Tibial artery (tissue), 4 donors: ENCODE measurements at regions not wholly inside any gene's neighbourhood (a gene's known extent, or its start where the extent isn't known, plus 50 kb on each side); places are given as distances from the start of the nearest gene placed in this dataset.

ENCODE experiments used
- DNase-seq, 2 donors: peaks; one replicate each; pipeline ENCODE4 v3.0.0-alpha.2; 2019
- H3K27ac ChIP-seq, 2 donors: fragments of 200-600 bp; sonication (generic) in 1 of 2; 1 replicate in 1 of 2; 2 replicates in 1 of 2; pipeline ENCODE4 v1.5.1; 2018 to 2019; ENCODE audit warnings: mild to moderate bottlenecking in 1 of 2
- H3K27me3 ChIP-seq, 2 donors: fragments of 200-600 bp; sonication (generic) in 1 of 2; one replicate each; pipeline versions ENCODE4 v1.5.1 to v1.6.0; 2016 to 2019
- H3K36me3 ChIP-seq, 3 donors: fragments of 200-600 bp; sonication (generic) in 2 of 3; one replicate each; pipeline ENCODE4 v1.5.1; 2016 to 2019; ENCODE audit warnings: mild to moderate bottlenecking in 2 of 3
- H3K4me1 ChIP-seq, 4 donors: fragments of 200-600 bp; sonication (generic) in 2 of 4; 1 replicate in 3 of 4; 2 replicates in 1 of 4; pipeline ENCODE4 v1.5.1; 2016 to 2019
- H3K4me3 ChIP-seq, 2 donors: fragments of 200-600 bp; sonication (generic) in 1 of 2; 1 replicate in 1 of 2; 2 replicates in 1 of 2; pipeline ENCODE4 v1.5.1; 2018 to 2019; ENCODE audit warnings: mild to moderate bottlenecking in 2 of 2
- H3K9me3 ChIP-seq, 3 donors: fragments of 200-600 bp; sonication (generic) in 1 of 3; one replicate each; pipeline ENCODE4 v1.5.1; 2016 to 2019
- CTCF ChIP-seq, 2 experiments: fragments of 200-600 bp in 1 of 2; fragments of 450-650 bp in 1 of 2; IDR thresholded peaks; one replicate each; pipeline ENCODE4 v1.5.1; 2017 to 2019; ENCODE audit warnings: antibody characterized with exemption in 2 of 2, mild to moderate bottlenecking in 1 of 2, moderate library complexity in 1 of 2
- intact Hi-C: fragments of 100-400 bp; cut with DNase I; formaldehyde crosslinking; loops from one replicate; pipeline ENCODE4 v1.15.0; 2023; ENCODE audit warnings: low total_unique reads

- H3K9me3 ChIP-seq = no peaks in the 10 kb centered on the region
- intact Hi-C loops = no loop called here
- peak overlapping the region; percentile 10 to 85 for H3K27ac ChIP-seq
- H3K36me3 ChIP-seq = peaks cover 0 to 8% (median 7%) of the 10 kb centered on the region in 3 donors
- H3K4me1 ChIP-seq = peaks cover 0 to 74% (median 40%) of the 10 kb centered on the region in 4 donors
- no peak overlapping the region for H3K4me3 ChIP-seq
- no peak for TF ChIP-seq CTCF (IDR thresholded peaks at IDR 0.05)
- no peak for DNase-seq
- no peaks in the 10 kb centered on the region for H3K27me3 ChIP-seq
These were observed 70.5 kb upstream of the WIPF1 start for GRCh38 chr2:174668075-174668474.

GRCh38 chr2:174667250-174667860 is 69.8 kb upstream of the WIPF1 start:
- DNase-seq = no peak
- intact Hi-C loops = no loop called here
- TF ChIP-seq CTCF (IDR thresholded peaks at IDR 0.05) = no peak
- Histone ChIP-seq H3K4me3 (no peak overlapping the region), H3K27ac (peak overlapping the region; percentile 51 to 85), H3K27me3 (no peaks in the 10 kb centered on the region), H3K4me1 (peaks cover 0 to 81% (median 47%) of the 10 kb centered on the region in 4 donors), H3K36me3 (peaks cover 0 to 1% (median under 1%) of the 10 kb centered on the region in 3 donors), H3K9me3 (no peaks in the 10 kb centered on the region)

GRCh38 chr2:174666845-174667244 is 69.2 kb upstream of the WIPF1 start:
- DNase-seq = no peak
- Histone ChIP-seq H3K9me3 (no peaks in the 10 kb centered on the region), H3K36me3 (no peaks in the 10 kb centered on the region), H3K27me3 (no peaks in the 10 kb centered on the region), H3K4me1 (peaks cover 0 to 86% (median 52%) of the 10 kb centered on the region in 4 donors), H3K4me3 (no peak overlapping the region), H3K27ac (peak overlapping the region; percentile 51 to 85)
- TF ChIP-seq CTCF (IDR thresholded peaks at IDR 0.05) = no peak
- intact Hi-C loops = no loop called here

- no peak for DNase-seq
- Histone ChIP-seq H3K4me3 (no peak overlapping the region), H3K27ac (peak overlapping the region; percentile 51 to 85), H3K9me3 (no peaks in the 10 kb centered on the region), H3K4me1 (peaks cover 0 to 91% (median 56%) of the 10 kb centered on the region in 4 donors), H3K36me3 (no peaks in the 10 kb centered on the region), H3K27me3 (no peaks in the 10 kb centered on the region)
- intact Hi-C loops = no loop called here
- TF ChIP-seq CTCF (IDR thresholded peaks at IDR 0.05) = no peak
These were observed 68.7 kb upstream of the WIPF1 start for GRCh38 chr2:174666312-174666711.

GRCh38 chr2:174664084-174664759 is 66.6 kb upstream of the WIPF1 start:
- TF ChIP-seq CTCF (IDR thresholded peaks at IDR 0.05) = no peak
- Histone ChIP-seq H3K4me1 (peaks cover 0 to 86% (median 48%) of the 10 kb centered on the region in 4 donors), H3K4me3 (no peak overlapping the region), H3K36me3 (no peaks in the 10 kb centered on the region), H3K27me3 (no peaks in the 10 kb centered on the region), H3K27ac (peak overlapping the region; percentile 85 to 87), H3K9me3 (no peaks in the 10 kb centered on the region)
- no peak for DNase-seq
- intact Hi-C loops = no loop called here
